ENCODE measurements at regions not wholly inside any gene's neighbourhood (a gene's known extent, or its start where the extent isn't known, plus 50 kb on each side); places are given as distances from the start of the nearest gene placed in this dataset.
"Not testable (repeated sequence)": the region's sequence is repeated elsewhere in the genome, so short reads cannot be mapped to it uniquely, and the experiment has no call there.

- not testable (repeated sequence) for H3K9me3 ChIP-seq (ENCODE audit: control insufficient read depth, low read length); H3K4me3 ChIP-seq (ENCODE audit: insufficient read depth, low read depth, low read length); H3K36me3 ChIP-seq (ENCODE audit: control insufficient read depth, insufficient read depth, low read length); H3K27me3 ChIP-seq (ENCODE audit: control insufficient read depth, insufficient read depth, low read length, poor library complexity, severe bottlenecking); H3K27ac ChIP-seq (ENCODE audit: insufficient read depth, low read depth, low read length, poor library complexity, severe bottlenecking); H3K4me1 ChIP-seq (ENCODE audit: control insufficient read depth, insufficient read depth, low read length)
These were observed 776.4 kb upstream of the ADGRL3 start for GRCh38 chr4:60423573-60424184.

GRCh38 chr4:60432911-60433310 lies 767.2 kb upstream of the ADGRL3 start:
- WGBS, 2 experiments: 100% methylated on average over 1 of the region's 1 CpG; no CpG with 5 or more reads in 1 of the 2 experiments
- Histone ChIP-seq H3K9me3 (ENCODE audit: control insufficient read depth, low read length) (no peaks in the 10 kb centered on the region), H3K27me3 (ENCODE audit: control insufficient read depth, insufficient read depth, low read length, poor library complexity, severe bottlenecking) (no peaks in the 10 kb centered on the region), H3K4me3 (ENCODE audit: insufficient read depth, low read depth, low read length) (no peak overlapping the region), H3K36me3 (ENCODE audit: control insufficient read depth, insufficient read depth, low read length) (no peaks in the 10 kb centered on the region), H3K4me1 (ENCODE audit: control insufficient read depth, insufficient read depth, low read length) (no peaks in the 10 kb centered on the region), H3K27ac (ENCODE audit: insufficient read depth, low read depth, low read length, poor library complexity, severe bottlenecking) (no peak overlapping the region)

DNA sequence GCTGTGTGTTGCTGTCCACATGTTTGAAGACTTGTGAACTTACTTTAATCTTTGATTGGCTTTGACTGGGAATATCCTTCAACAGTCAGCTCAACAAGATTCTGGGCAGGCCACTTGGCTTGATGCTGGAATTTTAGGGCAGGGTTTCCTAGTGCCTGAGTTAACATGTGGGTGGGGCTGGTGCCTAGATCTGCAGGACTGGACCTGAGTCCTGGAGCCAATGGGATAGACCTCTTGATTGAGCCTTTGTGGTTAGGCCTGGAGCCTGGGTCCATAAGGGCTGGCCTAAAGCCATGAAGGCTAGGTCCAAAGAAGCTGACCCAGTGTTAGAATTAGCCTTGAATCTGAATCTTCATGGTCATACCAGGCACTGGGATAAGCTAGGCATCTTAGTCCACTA lies 757.1 kb upstream of the ADGRL3 start:
- H3K9me3 ChIP-seq (ENCODE audit: control insufficient read depth, low read length): no peaks in the 10 kb centered on the region
- no peaks in the 10 kb centered on the region for H3K4me1 ChIP-seq (ENCODE audit: control insufficient read depth, insufficient read depth, low read length)
- no peak overlapping the region for H3K4me3 ChIP-seq (ENCODE audit: insufficient read depth, low read depth, low read length)
- no peaks in the 10 kb centered on the region for H3K27me3 ChIP-seq (ENCODE audit: control insufficient read depth, insufficient read depth, low read length, poor library complexity, severe bottlenecking)
- no peak overlapping the region for H3K27ac ChIP-seq (ENCODE audit: insufficient read depth, low read depth, low read length, poor library complexity, severe bottlenecking)
- no peaks in the 10 kb centered on the region for H3K36me3 ChIP-seq (ENCODE audit: control insufficient read depth, insufficient read depth, low read length)

DNA sequence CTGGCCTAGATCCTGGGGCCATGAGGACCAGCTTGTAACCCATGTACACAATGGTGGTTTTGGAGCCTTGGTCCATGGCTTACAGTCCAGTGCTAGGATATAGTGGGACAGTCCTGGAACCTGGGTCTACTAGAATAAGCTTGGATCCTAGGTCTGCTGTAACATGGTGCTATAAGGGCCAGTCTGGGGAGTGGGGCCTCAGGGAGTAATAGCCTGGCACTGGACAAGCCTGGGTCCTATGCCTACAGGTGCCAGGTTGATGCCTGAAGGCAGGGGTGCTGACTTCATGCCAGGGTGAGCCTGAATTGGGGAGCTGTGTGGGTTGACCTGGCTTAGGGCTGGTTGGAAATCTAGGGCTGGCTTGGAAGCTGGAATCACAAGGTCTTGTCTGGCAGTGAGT lies 756.3 kb upstream of the ADGRL3 start:
- no peaks in the 10 kb centered on the region for H3K36me3 ChIP-seq (ENCODE audit: control insufficient read depth, insufficient read depth, low read length)
- H3K9me3 ChIP-seq (ENCODE audit: control insufficient read depth, low read length): no peaks in the 10 kb centered on the region
- no peaks in the 10 kb centered on the region for H3K4me1 ChIP-seq (ENCODE audit: control insufficient read depth, insufficient read depth, low read length)
- no peaks in the 10 kb centered on the region for H3K27me3 ChIP-seq (ENCODE audit: control insufficient read depth, insufficient read depth, low read length, poor library complexity, severe bottlenecking)
- H3K27ac ChIP-seq (ENCODE audit: insufficient read depth, low read depth, low read length, poor library complexity, severe bottlenecking): no peak overlapping the region
- no peak overlapping the region for H3K4me3 ChIP-seq (ENCODE audit: insufficient read depth, low read depth, low read length)

DNA sequence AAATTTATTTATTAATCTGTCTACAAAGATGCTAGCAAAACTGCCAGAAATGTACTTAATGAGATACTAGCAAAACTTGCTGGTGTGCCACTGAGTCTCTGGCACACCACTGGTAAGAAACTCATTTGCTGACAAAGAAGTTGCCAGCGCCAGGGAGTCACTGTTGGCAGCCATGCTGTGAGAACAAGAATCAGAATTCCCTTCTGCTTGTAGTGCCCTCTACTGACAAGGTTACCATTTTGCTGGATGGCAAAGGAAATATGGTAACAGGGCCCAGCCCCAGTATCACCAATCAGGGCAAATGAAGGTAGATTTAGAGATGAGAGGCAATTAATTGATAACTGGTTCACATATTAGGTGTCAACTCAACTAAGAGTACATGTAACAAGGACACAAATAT lies 750.1 kb upstream of the ADGRL3 start:
- no peaks in the 10 kb centered on the region for H3K9me3 ChIP-seq (ENCODE audit: control insufficient read depth, low read length)
- whole genome bisulfite sequencing, 2 experiments: 85 to 86% methylated on average over 1 of the region's 1 CpG
- no peaks in the 10 kb centered on the region for H3K27me3 ChIP-seq (ENCODE audit: control insufficient read depth, insufficient read depth, low read length, poor library complexity, severe bottlenecking)
- H3K4me3 ChIP-seq (ENCODE audit: insufficient read depth, low read depth, low read length): no peak overlapping the region
- no peaks in the 10 kb centered on the region for H3K4me1 ChIP-seq (ENCODE audit: control insufficient read depth, insufficient read depth, low read length)
- no peaks in the 10 kb centered on the region for H3K36me3 ChIP-seq (ENCODE audit: control insufficient read depth, insufficient read depth, low read length)
- no peak overlapping the region for H3K27ac ChIP-seq (ENCODE audit: insufficient read depth, low read depth, low read length, poor library complexity, severe bottlenecking)

DNA sequence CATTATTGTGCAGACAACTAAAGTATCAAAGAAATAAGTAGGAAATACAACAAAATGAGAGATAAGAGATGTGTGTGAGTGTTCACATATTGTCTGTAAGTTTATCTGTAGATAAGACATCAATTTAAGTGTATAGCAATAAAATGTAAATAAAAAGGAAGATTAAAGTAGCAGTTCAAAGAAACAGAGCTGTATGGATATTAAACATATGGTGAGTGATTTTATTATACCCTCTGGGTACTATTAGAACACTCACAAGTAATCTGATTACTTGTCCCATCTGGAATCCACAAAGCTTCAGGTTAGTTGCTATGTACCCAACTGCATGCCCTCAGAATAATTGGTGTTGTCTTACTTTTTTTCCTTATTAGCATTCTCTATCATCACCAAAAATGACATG lies 747.9 kb upstream of the ADGRL3 start:
- no peak overlapping the region for H3K4me3 ChIP-seq (ENCODE audit: insufficient read depth, low read depth, low read length)
- no peak overlapping the region for H3K27ac ChIP-seq (ENCODE audit: insufficient read depth, low read depth, low read length, poor library complexity, severe bottlenecking)
- no peaks in the 10 kb centered on the region for H3K4me1 ChIP-seq (ENCODE audit: control insufficient read depth, insufficient read depth, low read length)
- no peaks in the 10 kb centered on the region for H3K27me3 ChIP-seq (ENCODE audit: control insufficient read depth, insufficient read depth, low read length, poor library complexity, severe bottlenecking)
- H3K36me3 ChIP-seq (ENCODE audit: control insufficient read depth, insufficient read depth, low read length): no peaks in the 10 kb centered on the region
- H3K9me3 ChIP-seq (ENCODE audit: control insufficient read depth, low read length): no peaks in the 10 kb centered on the region

GRCh38 chr4:60455380-60455779 lies 744.7 kb upstream of the ADGRL3 start:
- Histone ChIP-seq H3K4me1 (ENCODE audit: control insufficient read depth, insufficient read depth, low read length) (no peaks in the 10 kb centered on the region), H3K4me3 (ENCODE audit: insufficient read depth, low read depth, low read length) (no peak overlapping the region), H3K27ac (ENCODE audit: insufficient read depth, low read depth, low read length, poor library complexity, severe bottlenecking) (no peak overlapping the region), H3K36me3 (ENCODE audit: control insufficient read depth, insufficient read depth, low read length) (no peaks in the 10 kb centered on the region), H3K27me3 (ENCODE audit: control insufficient read depth, insufficient read depth, low read length, poor library complexity, severe bottlenecking) (no peaks in the 10 kb centered on the region), H3K9me3 (ENCODE audit: control insufficient read depth, low read length) (no peaks in the 10 kb centered on the region)
- no CpG with 5 or more reads among the region's 1 CpG for WGBS, 2 experiments

GRCh38 chr4:60461551-60461950 lies 738.6 kb upstream of the ADGRL3 start:
- H3K27ac ChIP-seq (ENCODE audit: insufficient read depth, low read depth, low read length, poor library complexity, severe bottlenecking): no peak overlapping the region
- H3K36me3 ChIP-seq (ENCODE audit: control insufficient read depth, insufficient read depth, low read length): no peaks in the 10 kb centered on the region
- no peaks in the 10 kb centered on the region for H3K4me1 ChIP-seq (ENCODE audit: control insufficient read depth, insufficient read depth, low read length)
- 85 to 92% methylated on average over 1 of the region's 1 CpG for WGBS, 2 experiments
- H3K9me3 ChIP-seq (ENCODE audit: control insufficient read depth, low read length): no peaks in the 10 kb centered on the region
- no peak overlapping the region for H3K4me3 ChIP-seq (ENCODE audit: insufficient read depth, low read depth, low read length)
- no peaks in the 10 kb centered on the region for H3K27me3 ChIP-seq (ENCODE audit: control insufficient read depth, insufficient read depth, low read length, poor library complexity, severe bottlenecking)

GRCh38 chr4:60463857-60464502 lies 736.1 kb upstream of the ADGRL3 start:
- H3K9me3 ChIP-seq (ENCODE audit: control insufficient read depth, low read length): no peaks in the 10 kb centered on the region
- H3K27me3 ChIP-seq (ENCODE audit: control insufficient read depth, insufficient read depth, low read length, poor library complexity, severe bottlenecking): no peaks in the 10 kb centered on the region
- H3K27ac ChIP-seq (ENCODE audit: insufficient read depth, low read depth, low read length, poor library complexity, severe bottlenecking): no peak overlapping the region
- no peaks in the 10 kb centered on the region for H3K4me1 ChIP-seq (ENCODE audit: control insufficient read depth, insufficient read depth, low read length)
- H3K36me3 ChIP-seq (ENCODE audit: control insufficient read depth, insufficient read depth, low read length): no peaks in the 10 kb centered on the region
- WGBS, 2 experiments: 75 to 81% methylated on average over 4 of the region's 4 CpGs
- H3K4me3 ChIP-seq (ENCODE audit: insufficient read depth, low read depth, low read length): no peak overlapping the region

- Histone ChIP-seq H3K4me1 (ENCODE audit: control insufficient read depth, insufficient read depth, low read length) (no peaks in the 10 kb centered on the region), H3K27me3 (ENCODE audit: control insufficient read depth, insufficient read depth, low read length, poor library complexity, severe bottlenecking) (peaks cover 36% of the 10 kb centered on the region), H3K4me3 (ENCODE audit: insufficient read depth, low read depth, low read length) (no peak overlapping the region), H3K36me3 (ENCODE audit: control insufficient read depth, insufficient read depth, low read length) (no peaks in the 10 kb centered on the region), H3K9me3 (ENCODE audit: control insufficient read depth, low read length) (no peaks in the 10 kb centered on the region), H3K27ac (ENCODE audit: insufficient read depth, low read depth, low read length, poor library complexity, severe bottlenecking) (no peak overlapping the region)
- WGBS, 2 experiments: 36 to 82% methylated on average over 1 to 2 of the region's 2 CpGs
These were observed 717.2 kb upstream of the ADGRL3 start for GRCh38 chr4:60482921-60483351.

- Histone ChIP-seq H3K9me3 (ENCODE audit: control insufficient read depth, low read length) (no peaks in the 10 kb centered on the region), H3K27me3 (ENCODE audit: control insufficient read depth, insufficient read depth, low read length, poor library complexity, severe bottlenecking) (peaks cover 36% of the 10 kb centered on the region), H3K4me1 (ENCODE audit: control insufficient read depth, insufficient read depth, low read length) (no peaks in the 10 kb centered on the region), H3K4me3 (ENCODE audit: insufficient read depth, low read depth, low read length) (no peak overlapping the region), H3K36me3 (ENCODE audit: control insufficient read depth, insufficient read depth, low read length) (no peaks in the 10 kb centered on the region), H3K27ac (ENCODE audit: insufficient read depth, low read depth, low read length, poor library complexity, severe bottlenecking) (no peak overlapping the region)
- WGBS, 2 experiments: 87 to 95% methylated on average over 3 of the region's 3 CpGs
These were observed 714.9 kb upstream of the ADGRL3 start for GRCh38 chr4:60485276-60485675.

All from ectodermal cell (in vitro differentiated cells).